ENCODE measurements at regions not wholly inside any gene's neighbourhood (a gene's known extent, or its start where the extent isn't known, plus 50 kb on each side); places are given as distances from the start of the nearest gene placed in this dataset.

- TF ChIP-seq CTCF (IDR thresholded peaks at IDR 0.05) (no peak), POLR2A (IDR thresholded peaks at IDR 0.05) (no peak)
Measured at GRCh38 chr10:25105262-25105661, 69.5 kb upstream of the GPR158 start.

Data from sigmoid colon (tissue), 3 donors.